Stimulated activated CD8-positive, alpha-beta memory T cell treated with anti-CD3 and anti-CD28 coated beads, Interleukin-4, amount 100 ng/mL, for 1 hour (primary cell): ENCODE measurements at regions not wholly inside any gene's neighbourhood (a gene's known extent, or its start where the extent isn't known, plus 50 kb on each side); places are given as distances from the start of the nearest gene placed in this dataset.

Experiments used
- DNase-seq, 2 donors: peaks; one replicate each; pipeline ENCODE4 v3.0.0-alpha.2; 2020; ENCODE audit warnings: low read depth in 2 of 2, low spot score in 1 of 2

- no peak for DNase-seq
Observed at GRCh38 chr16:82248677-82249076, 78.7 kb upstream of the MPHOSPH6 start.

- no peak for DNase-seq
Observed at GRCh38 chr16:82248012-82248656, 78.1 kb upstream of the MPHOSPH6 start.

- DNase-seq: no peak
Observed at GRCh38 chr16:82242201-82242600, 72.2 kb upstream of the MPHOSPH6 start.

- no peak for DNase-seq
Observed at GRCh38 chr16:82241469-82242052, 71.5 kb upstream of the MPHOSPH6 start.

GRCh38 chr16:82240111-82240510, 70.1 kb upstream of the MPHOSPH6 start:
- no peak for DNase-seq

GRCh38 chr16:82236875-82237274, 66.9 kb upstream of the MPHOSPH6 start:
- no peak for DNase-seq

- no peak for DNase-seq
Observed at GRCh38 chr16:82236415-82236814, 66.4 kb upstream of the MPHOSPH6 start.

- no peak for DNase-seq
Observed at GRCh38 chr16:82232806-82233205, 62.8 kb upstream of the MPHOSPH6 start.

GRCh38 chr16:82231008-82231787, 61.2 kb upstream of the MPHOSPH6 start:
- DNase-seq: no peak

GRCh38 chr16:82229800-82230619, 60.0 kb upstream of the MPHOSPH6 start:
- peak; percentile 27 to 29 for DNase-seq

GRCh38 chr16:82226327-82226726, 56.3 kb upstream of the MPHOSPH6 start:
- no peak for DNase-seq

GRCh38 chr16:82224821-82225220, 54.8 kb upstream of the MPHOSPH6 start:
- no peak for DNase-seq

GRCh38 chr16:82220541-82220940, 50.5 kb upstream of the MPHOSPH6 start:
- DNase-seq: no peak
